GM23338 (cell line): ENCODE measurements at regions not wholly inside any gene's neighbourhood (a gene's known extent, or its start where the extent isn't known, plus 50 kb on each side); places are given as distances from the start of the nearest gene placed in this dataset.

Experiments used
- ATAC-seq: fragments of 200-7000 bp; cut with Tn5 transposase; 3 replicates; pipeline ENCODE4 v1.9.1; 2020
- DNase-seq: peaks from one replicate; pipeline ENCODE4 v3.0.0-alpha.2; 2015; ENCODE audit warnings: low spot score
- H2AFZ ChIP-seq: fragments of 200-600 bp; sonication (generic); 2 replicates; pipeline ENCODE4 v1.8.0; 2016; ENCODE audit warnings: antibody characterized with exemption, mild to moderate bottlenecking, moderate library complexity
- H3F3A ChIP-seq: fragments of 200-600 bp; sonication (generic); replicated peaks from 2 replicates; pipeline ENCODE4 v1.8.0; 2017; ENCODE audit warnings: antibody characterized with exemption, mixed run types, low read depth
- H3K27ac ChIP-seq: fragments of 200-600 bp; sonication (generic); 2 replicates; pipeline ENCODE4 v1.6.1; 2016; ENCODE audit warnings: low read depth
- H3K27me3 ChIP-seq: fragments of 200-600 bp; sonication (generic); 2 replicates; pipeline ENCODE4 v1.8.0; 2016; ENCODE audit warnings: mild to moderate bottlenecking, mixed run types, moderate library complexity; ENCODE audit not compliant: insufficient read depth
- H3K36me3 ChIP-seq: fragments of 200-600 bp; sonication (generic); 2 replicates; pipeline ENCODE4 v1.8.0; 2016; ENCODE audit warnings: mild to moderate bottlenecking; ENCODE audit not compliant: insufficient read depth
- H3K4me1 ChIP-seq: fragments of 200-600 bp; sonication (generic); 2 replicates; pipeline ENCODE4 v1.8.0; 2016; ENCODE audit warnings: mild to moderate bottlenecking, moderate library complexity; ENCODE audit not compliant: insufficient read depth
- H3K4me2 ChIP-seq: fragments of 200-600 bp; sonication (generic); 2 replicates; pipeline ENCODE4 v1.7.1; 2017; ENCODE audit warnings: mixed run types
- H3K4me3 ChIP-seq: fragments of 200-600 bp; sonication (generic); 2 replicates; pipeline ENCODE4 v1.6.1; 2016; ENCODE audit warnings: mixed run types
- H3K79me2 ChIP-seq: fragments of 200-600 bp; sonication (generic); replicated peaks from 2 replicates; pipeline ENCODE4 v1.8.0; 2017; ENCODE audit warnings: mild to moderate bottlenecking; ENCODE audit not compliant: insufficient read depth
- H3K9me2 ChIP-seq: fragments of 200-600 bp; sonication (generic); 2 replicates; pipeline ENCODE4 v1.8.0; 2017; ENCODE audit not compliant: insufficient read depth
- H4K20me1 ChIP-seq: fragments of 200-600 bp; sonication (generic); replicated peaks from 2 replicates; pipeline ENCODE4 v1.8.0; 2017; ENCODE audit warnings: mild to moderate bottlenecking; ENCODE audit not compliant: insufficient read depth
- H3K27ac Mint-ChIP-seq: 2 replicates; pipeline ENCODE4 v1.8.0; 2020; ENCODE audit warnings: inconsistent platforms, mild to moderate bottlenecking, moderate library complexity, mixed read lengths
- H3K27me3 Mint-ChIP-seq: 3 replicates; pipeline ENCODE4 v1.8.0; 2022; ENCODE audit warnings: low read depth, mild to moderate bottlenecking, moderate library complexity, mixed read lengths, inconsistent platforms; ENCODE audit not compliant: insufficient read depth, poor library complexity
- H3K36me3 Mint-ChIP-seq: 3 replicates; pipeline ENCODE4 v1.8.0; 2021; ENCODE audit warnings: low read depth, mild to moderate bottlenecking, inconsistent platforms, moderate library complexity, mixed read lengths
- H3K4me1 Mint-ChIP-seq: 3 replicates; pipeline ENCODE4 v1.8.0; 2020; ENCODE audit warnings: mild to moderate bottlenecking, inconsistent platforms, mixed read lengths
- H3K4me3 Mint-ChIP-seq: 3 replicates; pipeline ENCODE4 v1.8.0; 2021; ENCODE audit warnings: moderate library complexity, mild to moderate bottlenecking, inconsistent platforms, mixed read lengths
- H3K9me3 Mint-ChIP-seq: 3 replicates; pipeline ENCODE4 v1.8.0; 2020; ENCODE audit warnings: moderate library complexity, mild to moderate bottlenecking, inconsistent platforms, mixed read lengths
- CREB1 ChIP-seq: fragments of 250-450 bp; sonication (Bioruptor Pico); IDR thresholded peaks from 2 replicates; pipeline ENCODE4 v1.5.0; 2020; ENCODE audit warnings: low read depth, mild to moderate bottlenecking, moderate library complexity
- EZH2 ChIP-seq: fragments of 200-600 bp; sonication (generic); IDR thresholded peaks from one replicate; pipeline ENCODE4 v1.8.0; 2017; ENCODE audit warnings: antibody characterized with exemption, mild to moderate bottlenecking, low read depth; ENCODE audit not compliant: unreplicated experiment
- EZH2phosphoT487 ChIP-seq: fragments of 200-600 bp; sonication (generic); IDR thresholded peaks from one replicate; pipeline ENCODE4 v1.8.1; 2018; ENCODE audit warnings: antibody characterized with exemption; ENCODE audit not compliant: unreplicated experiment
- JUNB ChIP-seq: IDR thresholded peaks from one replicate; pipeline ENCODE4 v1.6.1; 2016; ENCODE audit warnings: antibody characterized with exemption; ENCODE audit not compliant: unreplicated experiment
- NANOG ChIP-seq: IDR thresholded peaks from 2 replicates; pipeline ENCODE4 v1.6.1; 2016; ENCODE audit warnings: antibody characterized with exemption, borderline replicate concordance
- POLR2AphosphoS5 ChIP-seq: IDR thresholded peaks from 2 replicates; pipeline ENCODE4 v1.6.1; 2016; ENCODE audit warnings: antibody characterized with exemption, low read depth
- STAT1 ChIP-seq: IDR thresholded peaks from one replicate; pipeline ENCODE4 v1.6.1; 2016; ENCODE audit warnings: antibody characterized with exemption; ENCODE audit not compliant: unreplicated experiment
- ZNF114 ChIP-seq: fragments of 250-450 bp; sonication (Bioruptor Pico); IDR thresholded peaks from 2 replicates; pipeline ENCODE4 v1.5.0; 2020; ENCODE audit warnings: mild to moderate bottlenecking, moderate library complexity
- ZNF331 ChIP-seq: fragments of 250-450 bp; sonication (Bioruptor Pico); IDR thresholded peaks from 2 replicates; pipeline ENCODE4 v1.5.0; 2020; ENCODE audit warnings: low read depth, mild to moderate bottlenecking, moderate library complexity
- TF ChIP-seq, protein P1 (sequence below): IDR thresholded peaks from 2 replicates; pipeline ENCODE4 v1.6.1; 2016; ENCODE audit warnings: antibody characterized with exemption
- TF ChIP-seq, protein P2 (sequence below): fragments of 250-450 bp; sonication (Bioruptor Pico); IDR thresholded peaks from 2 replicates; pipeline ENCODE4 v1.5.0; 2020; ENCODE audit warnings: mild to moderate bottlenecking, moderate library complexity
- TF ChIP-seq, protein P3 (sequence below), 2 experiments: fragments of 200-600 bp in 1 of 2; sonication (generic) in 1 of 2; conservative IDR thresholded peaks; 2 replicates each; pipeline versions ENCODE4 v1.5.1 to v1.6.1; 2016 to 2017; ENCODE audit warnings: antibody characterized with exemption in 2 of 2, low read depth in 2 of 2, mild to moderate bottlenecking in 2 of 2, moderate library complexity in 1 of 2
- TF ChIP-seq, protein P4 (sequence below): IDR thresholded peaks from one replicate; pipeline ENCODE4 v1.6.1; 2018; ENCODE audit warnings: antibody characterized with exemption; ENCODE audit not compliant: unreplicated experiment

DNA sequence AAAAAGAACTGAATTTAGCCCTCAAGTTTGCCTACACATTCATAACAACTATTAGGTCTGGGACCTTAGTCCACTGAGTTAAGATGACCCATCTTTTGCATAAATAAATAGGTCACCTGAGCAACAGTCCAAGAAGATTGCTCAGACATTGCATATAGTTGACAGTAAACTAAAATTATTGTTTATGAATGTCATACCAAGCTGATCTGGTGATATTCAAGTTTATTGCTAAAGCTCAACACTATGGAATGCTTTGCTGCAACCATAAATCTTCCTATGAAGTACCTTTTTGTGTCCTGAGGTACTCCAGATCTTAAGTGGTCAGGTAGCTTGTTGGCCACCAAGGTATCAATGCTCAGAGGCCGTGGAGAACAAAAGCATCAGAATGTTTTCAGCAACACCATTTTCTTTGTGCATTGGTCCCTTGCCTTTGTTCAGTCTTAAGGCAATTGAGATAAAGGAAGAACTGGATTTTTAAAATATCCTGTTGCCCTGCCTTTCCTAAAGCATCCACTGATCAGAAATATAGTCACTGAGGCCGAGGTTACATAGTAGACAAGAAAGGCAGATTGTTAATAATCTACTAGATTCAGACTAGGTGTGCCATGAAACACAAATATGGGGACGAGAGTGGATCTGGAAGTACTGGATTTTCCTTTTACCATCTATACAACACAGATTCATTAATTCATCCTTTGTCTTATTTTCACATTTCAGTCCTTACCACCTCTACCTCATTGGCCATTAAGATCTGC lies 321.3 kb downstream of the PTEN start:
- no peaks in the 10 kb centered on the region for H3K4me1 Mint-ChIP-seq
- no peaks in the 10 kb centered on the region for H3K36me3 Mint-ChIP-seq

More for the DNA sequence above, 321.3 kb downstream of the PTEN start:
- H3K4me1 ChIP-seq = no peaks in the 10 kb centered on the region
- H4K20me1 ChIP-seq = no peaks in the 10 kb centered on the region
- H3K27me3 ChIP-seq = no peaks in the 10 kb centered on the region
- no peak overlapping the region for H2AFZ ChIP-seq
- DNase-seq (no peak), ATAC-seq (no peak)
- H3K4me3 ChIP-seq = no peak overlapping the region
- no peak for TF ChIP-seq EZH2
- no peak for TF ChIP-seq STAT1
- TF ChIP-seq ZNF114 (CRISPR knock-in tag) = no peak
- TF ChIP-seq, protein P1, sequence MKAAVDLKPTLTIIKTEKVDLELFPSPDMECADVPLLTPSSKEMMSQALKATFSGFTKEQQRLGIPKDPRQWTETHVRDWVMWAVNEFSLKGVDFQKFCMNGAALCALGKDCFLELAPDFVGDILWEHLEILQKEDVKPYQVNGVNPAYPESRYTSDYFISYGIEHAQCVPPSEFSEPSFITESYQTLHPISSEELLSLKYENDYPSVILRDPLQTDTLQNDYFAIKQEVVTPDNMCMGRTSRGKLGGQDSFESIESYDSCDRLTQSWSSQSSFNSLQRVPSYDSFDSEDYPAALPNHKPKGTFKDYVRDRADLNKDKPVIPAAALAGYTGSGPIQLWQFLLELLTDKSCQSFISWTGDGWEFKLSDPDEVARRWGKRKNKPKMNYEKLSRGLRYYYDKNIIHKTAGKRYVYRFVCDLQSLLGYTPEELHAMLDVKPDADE = no peak
- no peak for TF ChIP-seq POLR2AphosphoS5
- TF ChIP-seq, protein P2, sequence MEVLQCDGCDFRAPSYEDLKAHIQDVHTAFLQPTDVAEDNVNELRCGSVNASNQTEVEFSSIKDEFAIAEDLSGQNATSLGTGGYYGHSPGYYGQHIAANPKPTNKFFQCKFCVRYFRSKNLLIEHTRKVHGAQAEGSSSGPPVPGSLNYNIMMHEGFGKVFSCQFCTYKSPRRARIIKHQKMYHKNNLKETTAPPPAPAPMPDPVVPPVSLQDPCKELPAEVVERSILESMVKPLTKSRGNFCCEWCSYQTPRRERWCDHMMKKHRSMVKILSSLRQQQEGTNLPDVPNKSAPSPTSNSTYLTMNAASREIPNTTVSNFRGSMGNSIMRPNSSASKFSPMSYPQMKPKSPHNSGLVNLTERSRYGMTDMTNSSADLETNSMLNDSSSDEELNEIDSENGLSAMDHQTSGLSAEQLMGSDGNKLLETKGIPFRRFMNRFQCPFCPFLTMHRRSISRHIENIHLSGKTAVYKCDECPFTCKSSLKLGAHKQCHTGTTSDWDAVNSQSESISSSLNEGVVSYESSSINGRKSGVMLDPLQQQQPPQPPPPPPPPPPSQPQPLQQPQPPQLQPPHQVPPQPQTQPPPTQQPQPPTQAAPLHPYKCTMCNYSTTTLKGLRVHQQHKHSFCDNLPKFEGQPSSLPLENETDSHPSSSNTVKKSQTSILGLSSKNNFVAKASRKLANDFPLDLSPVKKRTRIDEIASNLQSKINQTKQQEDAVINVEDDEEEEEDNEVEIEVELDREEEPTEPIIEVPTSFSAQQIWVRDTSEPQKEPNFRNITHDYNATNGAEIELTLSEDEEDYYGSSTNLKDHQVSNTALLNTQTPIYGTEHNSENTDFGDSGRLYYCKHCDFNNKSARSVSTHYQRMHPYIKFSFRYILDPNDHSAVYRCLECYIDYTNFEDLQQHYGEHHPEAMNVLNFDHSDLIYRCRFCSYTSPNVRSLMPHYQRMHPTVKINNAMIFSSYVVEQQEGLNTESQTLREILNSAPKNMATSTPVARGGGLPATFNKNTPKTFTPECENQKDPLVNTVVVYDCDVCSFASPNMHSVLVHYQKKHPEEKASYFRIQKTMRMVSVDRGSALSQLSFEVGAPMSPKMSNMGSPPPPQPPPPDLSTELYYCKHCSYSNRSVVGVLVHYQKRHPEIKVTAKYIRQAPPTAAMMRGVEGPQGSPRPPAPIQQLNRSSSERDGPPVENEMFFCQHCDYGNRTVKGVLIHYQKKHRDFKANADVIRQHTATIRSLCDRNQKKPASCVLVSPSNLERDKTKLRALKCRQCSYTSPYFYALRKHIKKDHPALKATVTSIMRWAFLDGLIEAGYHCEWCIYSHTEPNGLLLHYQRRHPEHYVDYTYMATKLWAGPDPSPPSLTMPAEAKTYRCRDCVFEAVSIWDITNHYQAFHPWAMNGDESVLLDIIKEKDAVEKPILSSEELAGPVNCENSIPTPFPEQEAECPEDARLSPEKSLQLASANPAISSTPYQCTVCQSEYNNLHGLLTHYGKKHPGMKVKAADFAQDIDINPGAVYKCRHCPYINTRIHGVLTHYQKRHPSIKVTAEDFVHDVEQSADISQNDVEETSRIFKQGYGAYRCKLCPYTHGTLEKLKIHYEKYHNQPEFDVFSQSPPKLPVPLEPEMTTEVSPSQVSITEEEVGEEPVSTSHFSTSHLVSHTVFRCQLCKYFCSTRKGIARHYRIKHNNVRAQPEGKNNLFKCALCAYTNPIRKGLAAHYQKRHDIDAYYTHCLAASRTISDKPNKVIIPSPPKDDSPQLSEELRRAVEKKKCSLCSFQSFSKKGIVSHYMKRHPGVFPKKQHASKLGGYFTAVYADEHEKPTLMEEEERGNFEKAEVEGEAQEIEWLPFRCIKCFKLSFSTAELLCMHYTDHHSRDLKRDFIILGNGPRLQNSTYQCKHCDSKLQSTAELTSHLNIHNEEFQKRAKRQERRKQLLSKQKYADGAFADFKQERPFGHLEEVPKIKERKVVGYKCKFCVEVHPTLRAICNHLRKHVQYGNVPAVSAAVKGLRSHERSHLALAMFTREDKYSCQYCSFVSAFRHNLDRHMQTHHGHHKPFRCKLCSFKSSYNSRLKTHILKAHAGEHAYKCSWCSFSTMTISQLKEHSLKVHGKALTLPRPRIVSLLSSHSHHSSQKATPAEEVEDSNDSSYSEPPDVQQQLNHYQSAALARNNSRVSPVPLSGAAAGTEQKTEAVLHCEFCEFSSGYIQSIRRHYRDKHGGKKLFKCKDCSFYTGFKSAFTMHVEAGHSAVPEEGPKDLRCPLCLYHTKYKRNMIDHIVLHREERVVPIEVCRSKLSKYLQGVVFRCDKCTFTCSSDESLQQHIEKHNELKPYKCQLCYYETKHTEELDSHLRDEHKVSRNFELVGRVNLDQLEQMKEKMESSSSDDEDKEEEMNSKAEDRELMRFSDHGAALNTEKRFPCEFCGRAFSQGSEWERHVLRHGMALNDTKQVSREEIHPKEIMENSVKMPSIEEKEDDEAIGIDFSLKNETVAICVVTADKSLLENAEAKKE (CRISPR knock-in tag) = no peak
- TF ChIP-seq, protein P3, sequence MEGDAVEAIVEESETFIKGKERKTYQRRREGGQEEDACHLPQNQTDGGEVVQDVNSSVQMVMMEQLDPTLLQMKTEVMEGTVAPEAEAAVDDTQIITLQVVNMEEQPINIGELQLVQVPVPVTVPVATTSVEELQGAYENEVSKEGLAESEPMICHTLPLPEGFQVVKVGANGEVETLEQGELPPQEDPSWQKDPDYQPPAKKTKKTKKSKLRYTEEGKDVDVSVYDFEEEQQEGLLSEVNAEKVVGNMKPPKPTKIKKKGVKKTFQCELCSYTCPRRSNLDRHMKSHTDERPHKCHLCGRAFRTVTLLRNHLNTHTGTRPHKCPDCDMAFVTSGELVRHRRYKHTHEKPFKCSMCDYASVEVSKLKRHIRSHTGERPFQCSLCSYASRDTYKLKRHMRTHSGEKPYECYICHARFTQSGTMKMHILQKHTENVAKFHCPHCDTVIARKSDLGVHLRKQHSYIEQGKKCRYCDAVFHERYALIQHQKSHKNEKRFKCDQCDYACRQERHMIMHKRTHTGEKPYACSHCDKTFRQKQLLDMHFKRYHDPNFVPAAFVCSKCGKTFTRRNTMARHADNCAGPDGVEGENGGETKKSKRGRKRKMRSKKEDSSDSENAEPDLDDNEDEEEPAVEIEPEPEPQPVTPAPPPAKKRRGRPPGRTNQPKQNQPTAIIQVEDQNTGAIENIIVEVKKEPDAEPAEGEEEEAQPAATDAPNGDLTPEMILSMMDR (conservative IDR thresholded peaks at IDR 0.05; ENCODE audit: low read depth in 2 of 2) = no peak
- no peak for TF ChIP-seq EZH2phosphoT487
- TF ChIP-seq ZNF331 (CRISPR knock-in tag) = no peak
- no peak for TF ChIP-seq NANOG
- no peak for TF ChIP-seq CREB1 (CRISPR knock-in tag)
- no peak for TF ChIP-seq JUNB
- TF ChIP-seq, protein P4, sequence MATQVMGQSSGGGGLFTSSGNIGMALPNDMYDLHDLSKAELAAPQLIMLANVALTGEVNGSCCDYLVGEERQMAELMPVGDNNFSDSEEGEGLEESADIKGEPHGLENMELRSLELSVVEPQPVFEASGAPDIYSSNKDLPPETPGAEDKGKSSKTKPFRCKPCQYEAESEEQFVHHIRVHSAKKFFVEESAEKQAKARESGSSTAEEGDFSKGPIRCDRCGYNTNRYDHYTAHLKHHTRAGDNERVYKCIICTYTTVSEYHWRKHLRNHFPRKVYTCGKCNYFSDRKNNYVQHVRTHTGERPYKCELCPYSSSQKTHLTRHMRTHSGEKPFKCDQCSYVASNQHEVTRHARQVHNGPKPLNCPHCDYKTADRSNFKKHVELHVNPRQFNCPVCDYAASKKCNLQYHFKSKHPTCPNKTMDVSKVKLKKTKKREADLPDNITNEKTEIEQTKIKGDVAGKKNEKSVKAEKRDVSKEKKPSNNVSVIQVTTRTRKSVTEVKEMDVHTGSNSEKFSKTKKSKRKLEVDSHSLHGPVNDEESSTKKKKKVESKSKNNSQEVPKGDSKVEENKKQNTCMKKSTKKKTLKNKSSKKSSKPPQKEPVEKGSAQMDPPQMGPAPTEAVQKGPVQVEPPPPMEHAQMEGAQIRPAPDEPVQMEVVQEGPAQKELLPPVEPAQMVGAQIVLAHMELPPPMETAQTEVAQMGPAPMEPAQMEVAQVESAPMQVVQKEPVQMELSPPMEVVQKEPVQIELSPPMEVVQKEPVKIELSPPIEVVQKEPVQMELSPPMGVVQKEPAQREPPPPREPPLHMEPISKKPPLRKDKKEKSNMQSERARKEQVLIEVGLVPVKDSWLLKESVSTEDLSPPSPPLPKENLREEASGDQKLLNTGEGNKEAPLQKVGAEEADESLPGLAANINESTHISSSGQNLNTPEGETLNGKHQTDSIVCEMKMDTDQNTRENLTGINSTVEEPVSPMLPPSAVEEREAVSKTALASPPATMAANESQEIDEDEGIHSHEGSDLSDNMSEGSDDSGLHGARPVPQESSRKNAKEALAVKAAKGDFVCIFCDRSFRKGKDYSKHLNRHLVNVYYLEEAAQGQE = no peak
- no peaks in the 10 kb centered on the region for H3K79me2 ChIP-seq
- no peak overlapping the region for H3K4me2 ChIP-seq
- Mint-ChIP-seq H3K27me3 (no peaks in the 10 kb centered on the region), H3K27ac (no peak overlapping the region), H3K4me3 (no peak overlapping the region), H3K9me3 (no peaks in the 10 kb centered on the region)
- no peaks in the 10 kb centered on the region for H3F3A ChIP-seq
- H3K36me3 ChIP-seq = no peaks in the 10 kb centered on the region
- H3K27ac ChIP-seq = no peak overlapping the region
- no peaks in the 10 kb centered on the region; the same call in 1 of the 2 replicates for H3K9me2 ChIP-seq
